ENCODE measurements at regions not wholly inside any gene's neighbourhood (a gene's known extent, or its start where the extent isn't known, plus 50 kb on each side); places are given as distances from the start of the nearest gene placed in this dataset.
A peak's percentile ranks its signal among the peaks of the same experiment; 100 is the strongest.
"Not testable (repeated sequence)": the region's sequence is repeated elsewhere in the genome, so short reads cannot be mapped to it uniquely, and the experiment has no call there.

GRCh38 chr13:83825676-83826075, 56.6 kb downstream of the SLITRK1 start:
- DNase-seq = no peak

GRCh38 chr13:83824560-83824959, 57.7 kb downstream of the SLITRK1 start:
- no peak for DNase-seq

- no peak for DNase-seq
Observed at GRCh38 chr13:83824120-83824519, 58.2 kb downstream of the SLITRK1 start.

GRCh38 chr13:83819611-83820010, 62.7 kb downstream of the SLITRK1 start:
- no peak for DNase-seq

GRCh38 chr13:83819156-83819555, 63.1 kb downstream of the SLITRK1 start:
- no peak for DNase-seq

- no peak for DNase-seq
Observed at GRCh38 chr13:83816081-83816480, 66.2 kb downstream of the SLITRK1 start.

GRCh38 chr13:83815598-83815997, 66.7 kb downstream of the SLITRK1 start:
- DNase-seq = no peak

- DNase-seq = no peak
Observed at GRCh38 chr13:83810136-83810535, 72.1 kb downstream of the SLITRK1 start.

GRCh38 chr13:83804356-83804962, 77.8 kb downstream of the SLITRK1 start:
- no peak for DNase-seq

- DNase-seq = no peak
Observed at GRCh38 chr13:83798731-83799130, 83.5 kb downstream of the SLITRK1 start.

GRCh38 chr13:83796364-83796763, 85.9 kb downstream of the SLITRK1 start:
- DNase-seq = no peak

- no peak for DNase-seq
Observed at GRCh38 chr13:83794583-83794982, 87.7 kb downstream of the SLITRK1 start.

- peak; percentile 93 for DNase-seq
Observed at GRCh38 chr13:83780227-83780626, 102.0 kb downstream of the SLITRK1 start.

GRCh38 chr13:83773961-83774360, 108.3 kb downstream of the SLITRK1 start:
- DNase-seq = no peak

GRCh38 chr13:83765796-83766195, 116.5 kb downstream of the SLITRK1 start:
- no peak for DNase-seq

GRCh38 chr13:83761631-83762030, 120.6 kb downstream of the SLITRK1 start:
- DNase-seq = no peak

GRCh38 chr13:83755210-83755609, 127.1 kb downstream of the SLITRK1 start:
- DNase-seq = not testable (repeated sequence)

- no peak for DNase-seq
Observed at GRCh38 chr13:83753912-83754624, 128.2 kb downstream of the SLITRK1 start.

- DNase-seq = no peak
Observed at GRCh38 chr13:83752141-83752540, 130.1 kb downstream of the SLITRK1 start.

GRCh38 chr13:83740622-83741021, 141.7 kb downstream of the SLITRK1 start:
- DNase-seq = no peak

GRCh38 chr13:83738407-83738806, 143.9 kb downstream of the SLITRK1 start:
- DNase-seq = no peak

GRCh38 chr13:83733293-83733692, 149.0 kb downstream of the SLITRK1 start:
- DNase-seq = no peak

- DNase-seq = peak; percentile 48
Observed at GRCh38 chr13:83732755-83733154, 149.5 kb downstream of the SLITRK1 start.

GRCh38 chr13:83731113-83731512, 151.2 kb downstream of the SLITRK1 start:
- DNase-seq = no peak

GRCh38 chr13:83730674-83731073, 151.6 kb downstream of the SLITRK1 start:
- no peak for DNase-seq

Measured in OCI-M1 (cell line).